A549 (cell line): ENCODE measurements at regions not wholly inside any gene's neighbourhood (a gene's known extent, or its start where the extent isn't known, plus 50 kb on each side); places are given as distances from the start of the nearest gene placed in this dataset.
A peak's percentile ranks its signal among the peaks of the same experiment; 100 is the strongest.

Source experiments
- ATAC-seq, 2 experiments: fragments of 200-7000 bp in 1 of 2; fragments of >200 bp in 1 of 2; cut with Nextera tagmentation in 1 of 2; cut with Tn5 transposase in 1 of 2; 3 replicates each; pipeline versions ENCODE4 v1.8.0 to v1.9.1; 2018 to 2020; ENCODE audit warnings: mild to moderate bottlenecking in 1 of 2, moderate library complexity in 1 of 2
- CTCF ChIA-PET: fragments of 300-600 bp; sonication (Branson Sonifier 250); formaldehyde crosslinking; extraction: SDS; loops from one replicate; lab custom pipeline; 2021; ENCODE audit warnings: antibody characterized with exemption, inconsistent platforms; lab: Yijun Ruan, JAX
- POLR2A ChIA-PET: fragments of 350-600 bp; formaldehyde crosslinking; extraction: SDS; loops from one replicate; lab custom pipeline; 2021; ENCODE audit warnings: antibody characterized with exemption, inconsistent platforms; lab: Yijun Ruan, JAX
- DNase-seq, 2 experiments: peaks; one replicate each; pipeline versions ENCODE4 v3.0.0 to v3.0.0-alpha.2; 2011 to 2016; ENCODE audit warnings: low read depth in 1 of 2, low spot score in 1 of 2
- FAIRE-seq: peaks from 2 replicates; lab custom pipeline; 2011; peaks lifted over from hg19 to GRCh38; lab: Jason Lieb, UNC
- H3K27ac ChIP-seq, 2 experiments: fragments of >200 bp; sonication (Bioruptor Twin); formaldehyde crosslinking; 3 replicates each; pipeline ENCODE4 v1.5.1; 2016 to 2017
- H3K4me1 ChIP-seq: fragments of >200 bp; sonication (Bioruptor Twin); formaldehyde crosslinking; 3 replicates; pipeline ENCODE4 v1.6.1; 2016
- H3K4me2 ChIP-seq: fragments of >200 bp; sonication (Bioruptor Twin); formaldehyde crosslinking; 3 replicates; pipeline ENCODE4 v1.6.1; 2016
- H3K4me3 ChIP-seq: fragments of >200 bp; sonication (Bioruptor Twin); formaldehyde crosslinking; 3 replicates; pipeline ENCODE4 v1.5.1; 2016
- H3K9me3 ChIP-seq: fragments of >200 bp; sonication (Bioruptor Twin); formaldehyde crosslinking; 3 replicates; pipeline ENCODE4 v1.6.1; 2016
- BHLHE40 ChIP-seq: IDR thresholded peaks from 2 replicates; pipeline ENCODE4 v1.6.1; 2012; ENCODE audit warnings: low read depth, low read length, inconsistent platforms
- E2F6 ChIP-seq: IDR thresholded peaks from 2 replicates; pipeline ENCODE4 v1.6.1; 2012; ENCODE audit warnings: low read depth, borderline replicate concordance
- EHF ChIP-seq: fragments of 250-450 bp; sonication (Bioruptor Pico); IDR thresholded peaks from 2 replicates; pipeline ENCODE4 v1.5.0; 2020; ENCODE audit warnings: mild to moderate bottlenecking
- ELK1 ChIP-seq: fragments of 150-350 bp; IDR thresholded peaks from 2 replicates; pipeline ENCODE4 v1.6.1; 2014; ENCODE audit warnings: low read depth, mild to moderate bottlenecking, low read length
- FOSB ChIP-seq: fragments of 250-450 bp; sonication (Bioruptor Pico); IDR thresholded peaks from 2 replicates; pipeline ENCODE4 v1.5.0; 2020; ENCODE audit warnings: mild to moderate bottlenecking, moderate library complexity
- GATA3 ChIP-seq: IDR thresholded peaks from 2 replicates; pipeline ENCODE4 v1.6.1; 2012; ENCODE audit warnings: borderline replicate concordance
- HDAC2 ChIP-seq: fragments of 200-600 bp; sonication (generic); IDR thresholded peaks from 2 replicates; pipeline ENCODE4 v1.6.1; 2016
- HMGXB4 ChIP-seq: fragments of 250-450 bp; sonication (Bioruptor Pico); IDR thresholded peaks from 2 replicates; pipeline ENCODE4 v1.5.0; 2021; ENCODE audit warnings: mild to moderate bottlenecking, moderate library complexity, borderline replicate concordance
- HOXA7 ChIP-seq: fragments of 250-450 bp; sonication (Bioruptor Pico); IDR thresholded peaks from 2 replicates; pipeline ENCODE4 v1.5.0; 2020; ENCODE audit warnings: mild to moderate bottlenecking, moderate library complexity
- HOXB5 ChIP-seq: fragments of 250-450 bp; sonication (Bioruptor Pico); IDR thresholded peaks from 2 replicates; pipeline ENCODE4 v1.5.0; 2020; ENCODE audit warnings: mild to moderate bottlenecking, moderate library complexity
- MAX ChIP-seq: IDR thresholded peaks from 2 replicates; pipeline ENCODE4 v1.6.1; 2012
- MAZ ChIP-seq: fragments of 150-350 bp; IDR thresholded peaks from 2 replicates; pipeline ENCODE4 v1.6.1; 2014; ENCODE audit warnings: antibody characterized with exemption, low read depth, low read length, borderline replicate concordance
- MYC ChIP-seq: IDR thresholded peaks from 2 replicates; pipeline ENCODE4 v1.6.1; 2012; ENCODE audit warnings: mild to moderate bottlenecking, inconsistent platforms, low read length, improper control_type of control experiment, borderline replicate concordance
- NFE2L2 ChIP-seq: fragments of 150-350 bp; conservative IDR thresholded peaks from 2 replicates; pipeline ENCODE4 v1.6.1; 2014; ENCODE audit warnings: low read length
- NR3C1 ChIP-seq: fragments of >200 bp; sonication (Bioruptor Twin); formaldehyde crosslinking; IDR thresholded peaks from 3 replicates; pipeline ENCODE4 v1.6.1; 2017
- POLR2AphosphoS2 ChIP-seq: conservative IDR thresholded peaks from 2 replicates; pipeline ENCODE4 v1.6.1; 2012; ENCODE audit warnings: low read length, improper control_type of control experiment, inconsistent platforms
- RARB ChIP-seq: fragments of 250-450 bp; sonication (Bioruptor Pico); IDR thresholded peaks from 2 replicates; pipeline ENCODE4 v1.8.0; 2021; ENCODE audit warnings: mild to moderate bottlenecking, moderate library complexity
- REST ChIP-seq: fragments of 200-600 bp; sonication (generic); IDR thresholded peaks from 2 replicates; pipeline ENCODE4 v1.6.1; 2016; ENCODE audit warnings: antibody characterized with exemption, mild to moderate bottlenecking, moderate library complexity
- RNF2 ChIP-seq: fragments of 200-600 bp; sonication (generic); IDR thresholded peaks from 2 replicates; pipeline ENCODE4 v1.6.1; 2016; ENCODE audit warnings: low read depth, mild to moderate bottlenecking, antibody characterized with exemption, moderate library complexity, borderline replicate concordance
- SMC3 ChIP-seq: fragments of >200 bp; sonication (Bioruptor Twin); formaldehyde crosslinking; IDR thresholded peaks from 3 replicates; pipeline ENCODE4 v1.6.1; 2018; ENCODE audit warnings: inconsistent platforms
- SREBF2 ChIP-seq: fragments of 450-650 bp; IDR thresholded peaks from 2 replicates; pipeline ENCODE4 v1.6.1; 2014; ENCODE audit warnings: mild to moderate bottlenecking, moderate library complexity
- ZC3H11A ChIP-seq: fragments of 450-650 bp; IDR thresholded peaks from 2 replicates; pipeline ENCODE4 v1.6.1; 2014; ENCODE audit warnings: antibody characterized with exemption, mild to moderate bottlenecking
- ZNF302 ChIP-seq: fragments of 250-450 bp; sonication (Bioruptor Pico); IDR thresholded peaks from 2 replicates; pipeline ENCODE4 v1.9.0; 2021; ENCODE audit warnings: inconsistent platforms, mild to moderate bottlenecking, moderate library complexity
- ZSCAN20 ChIP-seq: fragments of 250-450 bp; sonication (Bioruptor Pico); IDR thresholded peaks from 2 replicates; pipeline ENCODE4 v1.8.0; 2022; ENCODE audit warnings: mild to moderate bottlenecking, moderate library complexity
- WGBS: methylation state at CpG from one replicate; pipeline ENCODE4 v1.1.6; 2017; ENCODE audit errors: missing lambda C conversion rate; 5-methylcytosine and 5-hydroxymethylcytosine counted together

GRCh38 chr1:229131243-229132105 lies 139.4 kb upstream of the RAB4A start:
- 22% methylated on average over 1 of the region's 1 CpG for WGBS
- H3K4me2 ChIP-seq, result 0 out of 3 replicates have a peak overlapping the region, but pooled peaks have one; percentile 8
- FAIRE-seq (no peak), ATAC-seq (no peak), DNase-seq (no peak)
- no peak overlapping the region for H3K4me3 ChIP-seq
- H3K27ac ChIP-seq, result no peak overlapping the region
- POLR2A ChIA-PET, result no interaction called here
- H3K9me3 ChIP-seq, result peaks cover 19% of the 10 kb centered on the region
- peaks cover 7% of the 10 kb centered on the region; the same call in 1 of the 3 replicates for H3K4me1 ChIP-seq
- CTCF ChIA-PET, result interaction anchor here (0.5 to 2.6 kb wide), 4 partner anchors 11 to 397 kb away, joined by 3 to 7 read pairs (median 3); no protein-coding TSS in a partner anchor
- no peak for TF ChIP-seq ZNF302 (CRISPR knock-in tag)
- no peak for TF ChIP-seq ELK1
- TF ChIP-seq GATA3, result no peak
- no peak for TF ChIP-seq NR3C1
- TF ChIP-seq BHLHE40, result no peak
- TF ChIP-seq, all 56 proteins: peak for 0

GRCh38 chr1:229132106-229132443 lies 138.8 kb upstream of the RAB4A start:
- FAIRE-seq, result no peak

More at GRCh38 chr1:229132106-229132443, 138.8 kb upstream of the RAB4A start:
- POLR2A ChIA-PET, result no interaction called here
- CTCF ChIA-PET, result interaction anchor here (0.9 kb wide), 1 partner anchor 84 kb away, joined by 3 read pairs; no protein-coding TSS in a partner anchor
- ATAC-seq, result no peak
- DNase-seq, result no peak
- no peak for TF ChIP-seq MAZ
- TF ChIP-seq POLR2AphosphoS2, result no peak
- TF ChIP-seq E2F6, result no peak
- no peak for TF ChIP-seq FOSB (CRISPR knock-in tag)
- no peak for TF ChIP-seq EHF (CRISPR knock-in tag)
- TF ChIP-seq HOXB5 (CRISPR knock-in tag), result no peak
- TF ChIP-seq HMGXB4, result no peak
- no peak for TF ChIP-seq ZC3H11A
- no peak for TF ChIP-seq ELK1
- TF ChIP-seq SREBF2, result no peak
- TF ChIP-seq ZSCAN20 (CRISPR knock-in tag), result no peak
- no peak for TF ChIP-seq MYC
- TF ChIP-seq MAX, result no peak
- TF ChIP-seq HDAC2, result no peak
- TF ChIP-seq REST, result no peak
- no peak for TF ChIP-seq NFE2L2
- TF ChIP-seq HOXA7 (CRISPR knock-in tag), result no peak
- no peak for TF ChIP-seq RNF2
- TF ChIP-seq SMC3, result no peak
- TF ChIP-seq RARB (CRISPR knock-in tag), result no peak
- Histone ChIP-seq H3K4me1 (peaks cover 7% of the 10 kb centered on the region; the same call in 1 of the 3 replicates), H3K9me3 (peaks cover 19% of the 10 kb centered on the region), H3K4me2 (no peak overlapping the region), H3K4me3 (no peak overlapping the region), H3K27ac (no peak overlapping the region)
- 43% methylated on average over 1 of the region's 1 CpG for WGBS
